Neural crest cell (in vitro differentiated cells): ENCODE measurements at regions not wholly inside any gene's neighbourhood (a gene's known extent, or its start where the extent isn't known, plus 50 kb on each side); places are given as distances from the start of the nearest gene placed in this dataset.

Experiments
- DNase-seq: peaks from one replicate; pipeline ENCODE4 v3.0.0; 2021; ENCODE audit warnings: low read depth, mixed read lengths, low spot score
- H3K27ac Mint-ChIP-seq: one replicate; pipeline ENCODE4 v1.8.0; 2021; ENCODE audit warnings: mild to moderate bottlenecking, mixed read lengths; ENCODE audit not compliant: unreplicated experiment
- H3K27me3 Mint-ChIP-seq: 2 replicates; pipeline ENCODE4 v1.8.0; 2021; ENCODE audit warnings: low read depth, mild to moderate bottlenecking, mixed read lengths
- H3K36me3 Mint-ChIP-seq: 2 replicates; pipeline ENCODE4 v1.8.0; 2021; ENCODE audit warnings: low read depth, mild to moderate bottlenecking, mixed read lengths
- H3K4me1 Mint-ChIP-seq: 2 replicates; pipeline ENCODE4 v1.8.0; 2021; ENCODE audit warnings: mixed read lengths
- H3K4me3 Mint-ChIP-seq: one replicate; pipeline ENCODE4 v1.8.0; 2021; ENCODE audit warnings: mild to moderate bottlenecking, mixed read lengths
- H3K9me3 Mint-ChIP-seq: 2 replicates; pipeline ENCODE4 v1.8.0; 2021; ENCODE audit warnings: mixed read lengths
- CTCF ChIP-seq: fragments of 200-600 bp; sonication (generic); conservative IDR thresholded peaks from 2 replicates; pipeline ENCODE4 v1.5.0; 2021; ENCODE audit warnings: antibody characterized with exemption, mild to moderate bottlenecking

- Mint-ChIP-seq H3K4me1 (peaks cover 42% of the 10 kb centered on the region), H3K9me3 (no peaks in the 10 kb centered on the region), H3K27ac (no peak overlapping the region), H3K27me3 (no peaks in the 10 kb centered on the region), H3K36me3 (no peaks in the 10 kb centered on the region), H3K4me3 (no peak overlapping the region)
- no peak for DNase-seq
- no peak for TF ChIP-seq CTCF
These were observed 374.4 kb downstream of the ENC1 start for GRCh38 chr5:74266132-74266531.

- no peak for DNase-seq
- H3K9me3 Mint-ChIP-seq: no peaks in the 10 kb centered on the region
- H3K36me3 Mint-ChIP-seq: no peaks in the 10 kb centered on the region
- H3K4me1 Mint-ChIP-seq: peaks cover 43% of the 10 kb centered on the region
- H3K4me3 Mint-ChIP-seq: no peak overlapping the region
- no peak for TF ChIP-seq CTCF
- H3K27ac Mint-ChIP-seq: no peak overlapping the region
- no peaks in the 10 kb centered on the region for H3K27me3 Mint-ChIP-seq
These were observed 377.9 kb downstream of the ENC1 start for GRCh38 chr5:74262544-74263207.

- DNase-seq: no peak
These were observed 378.7 kb downstream of the ENC1 start for GRCh38 chr5:74261866-74262265.

GRCh38 chr5:74261421-74261820 is 379.1 kb downstream of the ENC1 start:
- peaks cover 46% of the 10 kb centered on the region for H3K4me1 Mint-ChIP-seq

More at GRCh38 chr5:74261866-74262265, 378.7 kb downstream of the ENC1 start:
- Mint-ChIP-seq H3K27me3 (no peaks in the 10 kb centered on the region), H3K9me3 (no peaks in the 10 kb centered on the region), H3K36me3 (no peaks in the 10 kb centered on the region), H3K27ac (no peak overlapping the region), H3K4me3 (no peak overlapping the region), H3K4me1 (peaks cover 47% of the 10 kb centered on the region)
- TF ChIP-seq CTCF: no peak

GRCh38 chr5:74259572-74259971 is 381.0 kb downstream of the ENC1 start:
- TF ChIP-seq CTCF: no peak
- Mint-ChIP-seq H3K27ac (no peak overlapping the region), H3K27me3 (no peaks in the 10 kb centered on the region), H3K9me3 (no peaks in the 10 kb centered on the region), H3K36me3 (no peaks in the 10 kb centered on the region), H3K4me3 (no peak overlapping the region), H3K4me1 (peaks cover 43% of the 10 kb centered on the region)
- no peak for DNase-seq

More at GRCh38 chr5:74261421-74261820, 379.1 kb downstream of the ENC1 start:
- Mint-ChIP-seq H3K4me3 (no peak overlapping the region), H3K27ac (no peak overlapping the region), H3K27me3 (no peaks in the 10 kb centered on the region), H3K36me3 (no peaks in the 10 kb centered on the region), H3K9me3 (no peaks in the 10 kb centered on the region)
- TF ChIP-seq CTCF: no peak
- DNase-seq: no peak

- Mint-ChIP-seq H3K27ac (no peak overlapping the region), H3K4me3 (no peak overlapping the region), H3K9me3 (no peaks in the 10 kb centered on the region), H3K27me3 (no peaks in the 10 kb centered on the region), H3K4me1 (peaks cover 43% of the 10 kb centered on the region), H3K36me3 (no peaks in the 10 kb centered on the region)
- no peak for TF ChIP-seq CTCF
- no peak for DNase-seq
These were observed 382.2 kb downstream of the ENC1 start for GRCh38 chr5:74258314-74258665.
